ENCODE measurements at regions not wholly inside any gene's neighbourhood (a gene's known extent, or its start where the extent isn't known, plus 50 kb on each side); places are given as distances from the start of the nearest gene placed in this dataset.
"Not testable (repeated sequence)": the region's sequence is repeated elsewhere in the genome, so short reads cannot be mapped to it uniquely, and the experiment has no call there.

DNA sequence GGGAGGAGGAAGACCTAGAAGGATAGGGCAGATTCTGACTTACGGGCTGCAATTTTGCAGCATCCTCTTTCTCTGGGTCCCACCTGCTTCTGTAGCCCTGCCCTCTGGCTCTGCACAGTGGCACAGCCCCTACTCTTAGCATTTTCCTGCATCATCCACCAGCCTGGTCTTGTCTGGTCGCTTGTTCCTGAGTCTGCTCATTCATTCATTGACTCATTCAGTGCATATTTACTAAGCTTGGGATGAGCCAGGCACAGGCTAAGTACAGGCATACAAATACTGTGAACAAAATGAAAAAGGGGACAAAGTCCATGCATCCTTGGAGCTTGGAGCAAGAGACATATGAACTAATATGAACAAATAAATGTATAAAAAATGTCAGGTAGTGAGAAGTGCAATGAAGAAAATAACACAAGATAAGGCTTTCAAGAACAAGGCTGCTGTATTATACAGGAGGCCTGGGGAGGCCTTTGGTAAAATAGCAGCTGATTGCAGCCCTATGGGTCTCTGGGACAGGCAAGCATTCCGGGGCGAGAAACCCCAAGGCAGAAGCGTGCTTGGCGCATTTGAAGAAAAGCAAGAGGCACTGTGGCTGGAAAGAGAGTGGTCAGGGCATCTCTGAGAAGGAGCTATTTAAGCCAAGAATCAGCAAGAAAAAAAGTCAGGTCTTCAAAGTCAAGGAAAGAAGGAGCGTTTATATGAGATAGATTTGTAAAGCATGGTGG, 108.0 kb upstream of the ALX4 start:
- no peak for DNase-seq

DNA sequence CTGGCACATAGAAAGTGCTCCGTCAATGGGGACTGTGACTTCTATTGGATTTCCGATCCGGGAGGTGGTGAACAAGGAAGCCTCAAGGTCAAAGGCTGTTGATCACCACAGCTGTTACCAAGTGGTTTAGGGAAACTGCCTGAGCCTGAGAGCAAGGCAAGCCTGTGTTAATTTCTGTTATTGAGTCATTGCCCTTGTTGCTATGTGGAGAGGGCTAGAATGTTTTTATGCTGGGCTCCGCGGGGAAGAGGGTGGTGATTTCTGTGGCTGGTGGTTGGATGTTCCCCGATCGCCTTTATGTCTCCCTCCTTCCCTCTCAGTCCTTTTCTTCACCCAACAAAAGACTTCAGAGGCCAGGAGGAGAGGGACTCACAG, 108.5 kb upstream of the ALX4 start:
- no peak for DNase-seq

DNA sequence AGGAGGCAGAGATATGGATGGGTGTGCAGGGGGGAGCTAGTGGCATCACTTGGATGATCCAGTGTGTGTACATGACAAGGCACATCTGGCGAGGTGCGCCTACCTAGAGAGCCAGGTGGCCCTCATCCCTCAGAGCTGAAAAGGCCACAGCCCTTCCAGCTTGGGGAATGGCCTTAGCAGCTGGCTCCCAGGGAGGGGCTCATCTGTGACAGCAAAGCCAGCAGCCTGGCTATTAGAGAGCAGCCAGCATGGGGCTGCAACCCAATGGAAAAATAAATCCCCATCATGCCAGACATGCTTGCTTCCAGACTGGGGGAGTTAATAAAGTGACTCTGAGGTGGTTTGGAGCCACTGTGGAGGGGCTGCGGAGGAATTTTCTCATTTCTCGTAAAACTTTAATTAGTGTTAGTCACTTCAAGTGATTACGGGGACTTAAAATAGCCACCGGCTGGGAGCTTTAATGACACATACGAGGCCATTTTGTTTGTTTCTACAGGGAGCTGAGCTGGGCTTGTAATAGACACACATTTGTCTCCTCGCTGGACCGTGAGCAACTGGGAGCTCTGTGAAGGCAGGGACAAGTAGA, 111.2 kb upstream of the ALX4 start:
- no peak for DNase-seq

DNA sequence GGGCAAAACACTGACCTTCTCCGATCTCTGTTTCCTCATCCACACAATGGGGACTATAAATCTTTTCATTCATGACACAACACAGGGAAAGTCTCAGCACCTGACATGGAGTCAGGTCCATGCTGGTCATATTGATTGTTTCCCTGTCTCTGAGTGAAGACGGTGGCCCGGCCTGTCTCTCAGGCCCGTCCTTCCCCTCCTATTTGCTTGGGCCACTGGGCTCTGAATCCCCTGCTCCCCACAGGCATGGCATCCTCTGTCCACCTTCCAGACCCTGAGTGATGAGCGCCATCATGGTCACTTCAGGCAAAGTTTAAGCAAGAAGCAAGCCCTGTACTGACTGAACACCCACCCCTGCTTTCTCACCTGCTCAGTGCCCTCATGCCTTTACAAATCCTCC, 113.3 kb upstream of the ALX4 start:
- DNase-seq = no peak

DNA sequence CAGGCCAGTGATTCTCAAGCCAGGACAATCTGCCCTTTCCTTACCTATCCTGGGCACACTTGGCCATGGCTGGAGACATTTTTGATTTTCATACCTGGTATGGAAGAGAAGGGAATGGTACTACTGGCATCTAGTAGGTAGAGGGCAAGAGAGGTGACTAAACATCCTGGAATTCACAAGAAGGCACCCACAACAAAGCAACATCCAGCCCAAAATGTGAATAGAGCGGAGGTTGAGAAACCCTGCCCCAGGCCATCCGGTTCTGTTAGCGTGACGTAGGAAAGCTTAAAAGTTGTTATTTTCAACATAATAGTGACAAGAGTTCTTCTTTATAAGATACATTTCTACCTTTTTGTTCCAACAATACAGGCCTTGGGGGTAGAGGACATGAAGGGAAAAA, 114.9 kb upstream of the ALX4 start:
- DNase-seq = no peak

DNA sequence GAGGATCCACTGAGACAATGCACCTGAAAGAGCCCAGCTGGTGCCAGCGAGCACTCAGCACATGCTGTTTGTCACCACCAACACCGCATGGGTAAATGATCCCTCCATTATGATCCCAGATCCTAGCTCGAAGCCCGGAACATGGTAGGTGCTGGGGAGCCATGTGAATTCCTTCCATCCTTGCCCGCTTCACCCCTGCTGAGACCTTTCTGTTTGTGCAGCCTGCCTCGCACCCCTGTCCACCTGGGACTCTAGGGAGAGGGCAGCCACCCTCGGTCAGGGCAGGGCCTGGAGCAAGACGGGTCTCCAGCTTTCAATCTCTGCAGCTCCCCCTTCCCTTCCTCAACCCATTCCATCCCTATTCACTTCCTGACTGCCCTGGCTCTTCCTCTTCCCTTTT, 116.2 kb upstream of the ALX4 start:
- DNase-seq = no peak

DNA sequence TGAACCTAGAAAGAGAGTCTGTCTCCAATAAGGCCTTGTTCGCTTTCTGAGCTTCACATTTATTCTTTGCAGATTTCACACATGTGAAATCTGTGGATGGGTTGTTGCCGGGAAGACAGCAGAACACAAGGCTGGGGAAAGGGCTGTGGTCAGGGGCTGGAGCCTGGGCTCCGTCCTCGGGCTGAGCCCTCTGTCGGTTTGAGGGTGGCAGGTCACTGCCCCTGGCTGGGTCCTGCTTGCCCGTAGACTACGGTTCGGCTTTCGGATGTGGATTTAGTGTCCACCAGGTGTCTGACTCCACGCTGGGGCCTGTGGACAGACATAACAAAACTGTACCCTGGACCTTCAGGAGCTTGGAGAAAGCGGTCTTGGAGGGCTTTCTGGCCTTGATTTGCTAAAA, 117.0 kb upstream of the ALX4 start:
- DNase-seq = no peak

DNA sequence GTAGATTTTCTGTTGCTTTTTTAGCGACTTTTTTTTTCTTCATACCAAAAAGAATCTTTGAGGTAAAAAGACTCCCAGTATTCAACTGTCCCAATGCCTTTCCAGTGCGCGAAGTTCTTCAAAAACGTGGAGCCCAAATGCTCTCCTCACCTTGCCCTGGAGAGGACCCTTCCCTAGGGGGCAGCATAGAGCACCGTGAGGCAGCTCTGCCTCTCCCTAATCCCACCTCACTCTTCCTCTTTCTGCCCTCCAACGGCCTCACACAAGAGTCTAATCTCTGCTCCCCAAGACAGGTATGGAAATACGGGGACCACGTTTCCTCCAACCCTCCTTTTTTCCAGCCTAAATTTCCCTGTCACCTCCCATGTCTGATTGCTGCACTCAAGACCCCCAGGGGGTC, 117.5 kb upstream of the ALX4 start:
- DNase-seq = no peak

DNA sequence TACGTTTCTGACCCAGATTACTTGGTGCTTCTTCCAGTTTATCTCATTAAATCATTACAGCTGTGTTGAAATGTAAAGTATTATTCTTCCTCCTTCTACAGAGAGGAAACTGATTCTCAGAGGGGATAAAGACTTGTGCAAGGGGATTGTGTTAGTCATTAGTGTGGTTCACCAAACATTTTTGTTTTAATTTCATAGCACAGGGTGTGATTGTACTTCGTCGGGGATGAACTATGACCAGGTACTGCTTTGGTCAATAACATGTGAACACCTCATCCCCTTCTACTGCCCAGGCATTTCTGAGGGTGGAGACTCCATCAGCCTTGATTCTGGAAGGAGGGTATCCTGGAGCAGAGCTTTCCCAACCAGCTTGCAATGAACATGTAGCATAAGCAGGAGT, 120.2 kb upstream of the ALX4 start:
- DNase-seq = no peak

DNA sequence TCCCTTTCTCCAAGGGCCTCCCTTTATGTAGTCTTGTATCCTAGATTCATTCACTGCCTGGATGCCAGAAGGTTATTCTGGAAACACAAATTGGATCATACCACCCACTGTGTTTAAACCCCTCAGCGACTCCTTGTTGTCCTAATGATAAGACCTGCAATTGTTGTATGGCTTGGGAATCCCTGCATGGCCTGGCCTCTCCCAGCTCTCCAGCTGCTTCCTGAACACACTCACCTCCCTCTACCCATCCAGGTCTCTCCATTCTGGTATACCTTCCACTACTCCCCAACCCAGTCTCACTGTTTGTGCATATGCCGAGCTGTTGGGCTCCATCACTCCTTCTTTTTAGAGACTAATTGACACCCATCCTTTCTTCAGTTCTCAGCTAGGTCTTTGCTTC, 124.3 kb upstream of the ALX4 start:
- no peak for DNase-seq

DNA sequence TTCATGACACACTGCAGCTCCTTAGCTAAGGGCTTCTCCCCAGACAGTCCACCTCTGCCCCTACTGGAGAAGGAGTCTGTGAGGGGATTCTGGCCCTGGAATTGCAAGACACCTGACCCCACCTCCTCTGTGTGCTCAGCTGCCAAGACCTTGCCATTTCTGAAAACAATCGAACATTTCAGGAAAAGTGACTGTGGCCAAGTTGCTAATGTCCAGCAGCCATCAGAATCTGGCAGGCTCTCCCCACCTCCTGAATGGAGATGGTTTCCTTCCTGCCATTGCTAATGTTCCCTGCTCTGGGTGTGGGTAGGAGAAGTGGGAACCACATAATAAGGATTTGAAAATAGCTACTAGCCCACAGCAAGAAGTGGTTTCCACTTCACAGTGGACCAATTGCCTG, 127.2 kb upstream of the ALX4 start:
- no peak for DNase-seq

DNA sequence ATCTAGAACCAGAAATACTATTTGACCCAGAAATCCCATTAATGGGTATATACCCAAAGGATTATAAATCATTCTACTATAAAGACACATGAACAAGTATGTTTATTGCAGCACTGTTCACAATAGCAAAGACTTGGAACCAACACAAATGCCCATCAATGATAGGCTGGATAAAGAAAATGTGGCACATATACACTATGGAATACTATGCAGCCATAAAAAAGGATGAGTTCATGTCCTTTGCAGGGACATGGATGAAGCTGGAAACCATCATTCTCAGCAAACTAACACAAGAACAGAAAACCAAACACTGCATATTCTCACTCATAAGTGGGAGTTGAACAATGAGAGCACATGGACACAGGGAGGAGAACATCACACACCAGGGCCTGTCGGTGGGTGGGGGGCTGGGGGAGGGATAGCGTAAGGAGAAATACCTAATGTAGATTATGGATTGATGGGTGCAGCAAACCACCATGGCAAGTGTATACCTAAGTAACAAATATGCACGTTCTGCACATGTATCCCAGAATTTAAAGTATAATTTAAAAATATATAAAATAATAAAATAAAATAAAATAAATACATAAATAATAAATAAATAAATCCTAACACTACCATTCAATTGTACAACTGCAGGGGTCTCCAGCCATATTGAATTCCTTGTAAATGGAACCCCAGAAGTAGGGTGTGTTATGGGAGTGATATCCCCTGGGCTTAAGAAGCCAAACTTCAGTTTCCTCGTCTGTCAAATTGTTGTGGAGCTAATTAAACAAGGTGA, 122.4 kb upstream of the CD82 start:
- DNase-seq = not testable (repeated sequence)

DNA sequence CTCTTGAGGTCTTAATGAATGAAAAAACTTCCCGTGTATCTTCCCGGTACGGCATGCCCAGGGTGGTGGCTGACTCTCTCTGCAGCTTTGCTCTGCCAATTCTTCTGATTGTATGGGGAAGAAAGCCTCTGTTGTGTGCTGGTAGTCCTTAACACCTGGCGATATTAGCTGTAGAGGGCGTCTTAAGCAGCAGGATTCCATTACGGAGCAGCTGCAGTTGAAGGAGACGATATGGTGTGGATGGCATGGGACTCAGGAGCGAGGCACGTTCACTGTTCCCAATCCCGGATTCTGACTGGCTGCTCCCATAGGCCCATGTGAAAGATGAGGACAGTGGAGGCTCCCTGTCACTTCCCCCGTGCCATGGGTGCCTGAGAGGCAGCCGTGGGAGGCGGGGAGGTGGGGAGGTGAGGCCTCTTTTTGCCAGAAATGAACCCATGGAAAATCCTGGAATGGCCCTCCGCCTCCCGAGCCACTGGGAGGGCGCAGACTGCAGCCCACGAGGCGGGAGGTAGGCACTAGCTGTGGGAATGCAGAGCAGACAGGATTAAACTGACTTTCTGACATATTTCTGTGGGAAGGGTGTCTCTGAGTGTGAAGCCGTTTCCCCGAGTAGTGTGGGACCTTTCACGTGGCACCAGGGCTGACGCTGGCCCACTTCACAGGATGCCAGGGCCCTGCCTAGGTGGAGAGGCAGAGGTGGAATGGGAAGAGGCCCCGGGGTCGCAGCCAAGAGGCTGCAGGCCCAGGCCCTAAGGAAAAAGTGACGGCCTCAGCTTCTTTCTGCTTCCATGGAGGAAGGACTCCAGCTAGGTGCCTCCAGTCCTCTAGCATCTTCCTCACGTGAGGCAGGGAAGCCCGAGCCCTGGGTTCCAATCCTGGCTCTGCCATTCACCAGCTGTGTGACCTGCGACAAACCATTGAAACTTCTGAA, 121.4 kb upstream of the CD82 start:
- DNase-seq = no peak

DNA sequence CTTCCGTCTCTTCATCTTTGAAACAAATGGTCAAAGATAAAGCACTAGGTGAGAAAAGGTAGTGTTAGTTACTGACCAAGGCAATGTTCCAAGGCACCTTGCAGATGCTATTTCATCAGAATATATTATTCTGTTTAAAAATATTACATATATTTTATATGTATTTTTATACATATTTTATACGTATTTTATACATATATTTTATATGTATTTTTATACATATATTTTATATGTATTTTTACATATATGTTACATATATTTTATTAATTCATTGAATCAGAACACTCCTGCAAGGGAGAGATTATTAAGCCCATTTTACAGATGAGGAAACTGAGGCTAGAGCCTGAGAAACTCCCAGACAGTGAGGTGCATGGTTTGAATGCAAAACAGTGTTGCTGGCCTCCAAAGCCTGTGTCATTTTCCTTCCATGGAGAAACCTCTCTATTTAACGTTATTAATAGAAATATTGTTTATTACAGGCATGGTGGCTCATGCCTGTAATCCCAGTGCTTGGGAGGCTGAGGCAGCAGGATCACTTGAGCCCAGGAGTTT, 120.6 kb upstream of the CD82 start:
- no peak for DNase-seq

DNA sequence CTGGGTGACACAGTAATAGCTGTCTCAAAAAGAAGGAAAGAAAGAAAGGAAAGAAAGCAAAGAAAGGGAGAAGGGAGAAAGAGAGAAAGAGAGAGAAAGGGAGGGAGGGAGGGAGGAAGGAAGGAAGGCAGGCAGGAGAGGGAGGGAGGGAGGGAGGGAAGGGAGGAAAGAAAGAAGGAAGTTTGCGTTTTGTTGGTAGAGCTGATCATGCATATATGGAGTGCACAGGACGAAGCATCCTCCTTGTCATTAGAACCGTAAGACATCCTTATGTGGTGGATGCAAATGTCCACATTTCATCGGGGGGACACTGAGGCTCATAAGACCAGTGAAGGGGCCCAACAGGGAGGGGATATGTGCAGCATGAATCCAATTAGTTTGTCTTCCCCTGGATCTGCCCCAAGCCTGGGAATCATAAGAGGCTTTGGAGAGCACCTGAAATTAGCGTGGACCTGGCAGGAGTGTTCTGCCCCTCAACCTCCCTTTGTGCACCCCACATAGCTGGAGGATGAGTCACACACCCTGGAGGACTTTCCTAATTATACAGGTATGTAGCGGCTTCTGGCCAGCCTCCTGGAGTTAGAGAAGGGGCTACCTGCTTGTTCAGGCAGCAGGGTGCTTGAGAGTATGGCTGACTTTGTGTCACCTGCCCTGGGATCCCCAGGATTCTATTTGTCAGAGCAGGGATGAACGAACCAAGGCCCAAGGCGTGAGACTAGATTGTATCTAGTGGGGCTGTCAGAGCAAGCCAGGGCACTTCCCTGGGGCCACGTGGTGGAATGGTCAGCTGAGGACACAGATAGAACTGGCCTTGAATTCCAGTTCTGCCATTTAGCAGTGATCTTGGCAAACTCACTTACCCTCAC, 119.7 kb upstream of the CD82 start:
- DNase-seq = no peak

DNA sequence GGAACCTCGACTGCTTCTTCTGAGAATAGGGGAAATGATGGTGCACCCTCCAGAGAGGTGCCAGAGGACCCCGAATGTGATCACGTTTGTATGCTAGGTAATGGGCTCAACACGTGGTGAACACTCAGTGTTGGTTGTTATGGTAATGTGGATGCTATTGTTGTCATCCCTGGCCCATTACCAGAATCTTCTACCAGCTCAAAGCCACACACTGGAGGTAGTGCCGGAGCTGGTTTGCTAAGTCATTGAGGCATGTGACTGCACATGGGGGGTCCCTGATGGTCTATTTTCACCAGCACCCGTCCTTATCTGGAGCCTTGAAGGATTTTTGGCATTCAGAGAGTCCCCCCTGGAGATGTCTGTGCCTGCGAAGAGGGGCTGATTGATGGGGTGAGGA, 119.1 kb upstream of the CD82 start:
- DNase-seq = no peak

DNA sequence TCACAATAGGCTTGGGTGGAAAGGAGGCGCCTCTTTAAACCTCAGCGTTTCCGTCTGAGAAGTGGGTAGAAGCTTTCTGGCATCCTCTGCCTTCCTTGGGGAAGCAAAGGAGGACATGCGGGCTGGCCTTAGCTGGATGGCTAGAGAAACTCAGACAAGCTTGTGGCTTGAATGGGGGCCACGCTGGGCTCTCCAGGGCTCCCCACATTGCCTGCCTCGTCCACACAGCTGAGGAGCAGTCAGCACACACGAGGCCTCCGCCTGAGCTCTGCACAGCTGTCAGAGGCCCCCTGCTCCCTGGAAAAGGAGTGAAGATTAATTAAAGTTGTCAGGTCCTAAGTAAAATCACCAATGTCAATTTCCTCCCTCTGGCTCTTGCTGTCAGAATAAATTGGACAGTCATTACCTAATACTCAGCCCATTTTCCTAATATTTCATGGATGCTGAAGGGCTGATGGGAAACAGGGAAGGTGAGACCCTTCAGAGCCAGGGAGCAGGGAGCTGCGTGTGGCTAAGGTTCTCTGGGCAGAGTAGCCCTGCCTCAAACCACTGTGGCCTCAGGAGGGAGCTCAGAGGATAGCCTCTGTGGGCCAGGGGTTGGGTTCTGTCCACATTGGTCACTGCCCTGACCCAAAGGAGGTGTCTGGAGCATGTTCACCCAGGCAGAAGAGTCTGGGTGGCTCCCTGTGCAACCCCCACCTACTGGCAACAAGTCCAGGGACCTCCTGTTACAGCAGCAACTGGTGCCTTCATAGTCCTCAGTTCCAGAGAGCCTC, 118.3 kb upstream of the CD82 start:
- no peak for DNase-seq

DNA sequence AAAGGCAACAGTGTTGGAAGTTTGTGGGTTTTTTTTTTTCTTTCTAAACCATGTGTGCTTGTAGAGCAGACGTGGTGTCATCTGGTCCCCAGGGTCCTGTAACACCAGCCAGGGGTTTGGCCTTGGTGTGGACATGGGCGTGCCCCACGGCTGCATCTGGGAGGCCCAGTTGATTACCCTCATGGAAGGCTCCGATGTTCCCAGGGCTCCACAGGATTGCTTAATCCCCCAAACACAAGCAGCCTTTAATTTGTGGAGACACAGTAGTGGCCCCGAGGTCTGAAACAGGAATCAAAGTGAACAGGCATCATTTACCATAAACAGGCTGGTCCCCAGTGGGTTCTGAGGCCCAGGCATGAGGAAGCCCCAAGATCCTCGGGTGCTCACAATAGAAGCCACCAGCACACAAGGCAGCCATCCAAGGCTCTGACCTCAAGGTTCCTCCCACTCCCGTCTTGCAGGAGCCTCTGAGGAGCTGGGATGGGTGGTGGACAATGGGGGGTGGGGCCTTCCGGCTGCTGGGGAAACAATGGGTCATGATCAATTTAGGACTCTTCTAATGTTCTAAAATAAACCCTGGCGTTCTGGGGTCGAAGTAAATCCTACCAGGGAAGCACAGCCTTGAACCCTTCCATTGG, 115.0 kb upstream of the CD82 start:
- no peak for DNase-seq

DNA sequence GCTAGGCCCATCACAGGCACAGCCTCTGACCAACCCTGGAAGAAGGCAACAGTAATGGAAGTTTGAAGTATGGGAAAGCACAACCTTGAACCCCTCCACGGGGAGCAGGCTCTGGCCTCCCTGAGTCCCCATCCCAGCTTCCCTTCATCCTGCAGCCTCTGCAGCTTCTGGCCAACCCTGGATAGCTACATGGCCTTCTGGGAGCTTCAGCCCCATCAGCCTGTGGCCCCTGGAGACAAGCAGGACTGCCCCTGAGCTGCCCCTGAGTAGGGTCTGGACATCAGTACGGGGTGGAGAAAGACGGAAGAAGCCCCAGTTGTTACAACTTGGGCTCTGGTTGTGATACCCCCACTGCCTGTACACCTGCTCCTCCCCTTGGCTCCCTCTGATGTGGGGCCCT, 113.8 kb upstream of the CD82 start:
- no peak for DNase-seq
